ENCODE measurements at regions not wholly inside any gene's neighbourhood (a gene's known extent, or its start where the extent isn't known, plus 50 kb on each side); places are given as distances from the start of the nearest gene placed in this dataset.

GRCh38 chr5:68886814-68887213 lies 207.0 kb upstream of the SLC30A5 start:
- Histone ChIP-seq H3K36me3 (ENCODE audit: insufficient read depth in 1 of 2, low read depth in 1 of 2) (no peaks in the 10 kb centered on the region), H3K4me3 (no peak overlapping the region), H3K27ac (no peak overlapping the region), H3K4me1 (no peaks in the 10 kb centered on the region), H3K27me3 (ENCODE audit: insufficient read depth in 3 of 3, low read length in 2 of 3) (no peaks in the 10 kb centered on the region), H3K9me3 (no peaks in the 10 kb centered on the region)
- TF ChIP-seq CTCF (IDR thresholded peaks at IDR 0.05) = no peak
- DNase-seq (no peak), ATAC-seq (no peak)
- intact Hi-C loops (cut with DNase I) = no loop called here
- 91 to 93% (median 92%) methylated on average over 4 of the region's 4 CpGs for WGBS, 3 donors

GRCh38 chr5:68891718-68892117 lies 202.1 kb upstream of the SLC30A5 start:
- Histone ChIP-seq H3K36me3 (ENCODE audit: insufficient read depth in 1 of 2, low read depth in 1 of 2) (no peaks in the 10 kb centered on the region), H3K4me3 (no peak overlapping the region), H3K9me3 (no peaks in the 10 kb centered on the region), H3K27me3 (ENCODE audit: insufficient read depth in 3 of 3, low read length in 2 of 3) (no peaks in the 10 kb centered on the region), H3K27ac (no peak overlapping the region), H3K4me1 (no peaks in the 10 kb centered on the region)
- ATAC-seq (no peak), DNase-seq (no peak)
- TF ChIP-seq CTCF (IDR thresholded peaks at IDR 0.05) = no peak
- WGBS, 3 donors = 83 to 90% (median 87%) methylated on average over 2 of the region's 2 CpGs
- intact Hi-C loops (cut with DNase I) = no loop called here

DNA sequence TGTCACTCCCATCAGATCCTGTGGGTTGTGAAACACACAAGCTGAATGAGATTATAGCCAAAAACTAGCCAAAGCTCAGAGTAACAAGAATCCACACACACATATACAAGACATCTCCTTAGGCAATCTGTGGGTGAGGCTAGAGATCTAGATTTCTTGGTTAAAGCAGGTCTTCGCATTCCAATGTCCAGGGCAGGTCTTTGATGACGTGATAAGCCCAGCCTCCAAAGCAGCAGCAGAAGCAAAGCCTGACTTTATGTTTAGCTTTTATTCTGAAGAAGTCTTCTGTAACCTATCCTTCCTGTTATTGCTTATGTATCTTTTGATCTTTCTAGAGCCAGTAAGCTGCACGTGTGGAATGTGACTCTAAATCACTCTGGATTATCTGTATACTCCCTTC lies 199.1 kb upstream of the SLC30A5 start:
- H3K4me3 ChIP-seq = no peak overlapping the region
- no peaks in the 10 kb centered on the region for H3K4me1 ChIP-seq
- H3K27me3 ChIP-seq (ENCODE audit: insufficient read depth in 3 of 3, low read length in 2 of 3) = no peaks in the 10 kb centered on the region
- intact Hi-C loops (cut with DNase I) = no loop called here
- H3K36me3 ChIP-seq (ENCODE audit: insufficient read depth in 1 of 2, low read depth in 1 of 2) = no peaks in the 10 kb centered on the region
- 66 to 72% (median 69%) methylated on average over 3 of the region's 3 CpGs for WGBS, 3 donors
- DNase-seq = no peak
- no peak for ATAC-seq
- no peak overlapping the region for H3K27ac ChIP-seq
- TF ChIP-seq CTCF (IDR thresholded peaks at IDR 0.05) = no peak
- no peaks in the 10 kb centered on the region for H3K9me3 ChIP-seq

DNA sequence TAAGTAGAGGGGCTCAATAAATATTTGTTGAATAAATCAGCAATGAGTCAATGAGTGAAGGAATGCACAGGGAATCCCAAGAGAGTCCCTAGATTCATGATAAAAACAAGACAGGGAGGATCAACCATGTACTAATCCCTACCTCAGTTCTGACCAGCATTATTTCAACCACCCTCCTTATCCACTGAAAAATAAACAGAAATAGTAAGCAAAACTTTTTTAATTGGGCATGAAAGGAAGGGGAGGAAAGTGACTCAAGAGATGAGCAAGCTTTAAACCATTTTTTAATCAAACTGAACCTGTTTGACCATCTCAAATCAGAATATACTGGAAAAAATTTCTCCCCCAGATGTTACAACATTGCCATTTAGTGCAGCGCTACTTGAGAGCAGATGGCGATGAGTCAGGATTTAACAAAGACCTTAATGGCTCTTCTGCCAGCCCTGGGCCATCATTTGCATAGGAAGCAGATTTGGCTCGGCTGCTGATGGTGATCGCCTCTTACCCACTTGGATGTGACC lies 194.8 kb upstream of the SLC30A5 start:
- WGBS, 3 donors = 55 to 66% (median 63%) methylated on average over 4 of the region's 4 CpGs

More for the DNA sequence above, 194.8 kb upstream of the SLC30A5 start:
- Histone ChIP-seq H3K27me3 (ENCODE audit: insufficient read depth in 3 of 3, low read length in 2 of 3) (no peaks in the 10 kb centered on the region), H3K4me3 (no peak overlapping the region), H3K36me3 (ENCODE audit: insufficient read depth in 1 of 2, low read depth in 1 of 2) (no peaks in the 10 kb centered on the region), H3K4me1 (no peaks in the 10 kb centered on the region), H3K9me3 (no peaks in the 10 kb centered on the region), H3K27ac (no peak overlapping the region)
- no peak for ATAC-seq
- intact Hi-C loops (cut with DNase I) = no loop called here
- no peak for DNase-seq
- no peak for TF ChIP-seq CTCF (IDR thresholded peaks at IDR 0.05)
